H9 (cell line): ENCODE measurements at regions not wholly inside any gene's neighbourhood (a gene's known extent, or its start where the extent isn't known, plus 50 kb on each side); places are given as distances from the start of the nearest gene placed in this dataset.

Experiments
- DNase-seq: peaks from one replicate; pipeline ENCODE4 v3.0.0-alpha.2; 2017
- H2AFZ ChIP-seq: one replicate; pipeline ENCODE4 v1.6.1; 2013; ENCODE audit warnings: mild to moderate bottlenecking, low read length, control low read depth, moderate library complexity
- H2AK5ac ChIP-seq: 2 replicates; pipeline ENCODE4 v1.6.1; 2013; ENCODE audit warnings: low read length, control low read depth, mixed read lengths; ENCODE audit not compliant: insufficient read length
- H2BK120ac ChIP-seq: one replicate; pipeline ENCODE4 v1.6.1; 2013; ENCODE audit warnings: low read depth, mild to moderate bottlenecking, low read length, control low read depth, inconsistent platforms; ENCODE audit not compliant: poor library complexity, severe bottlenecking
- H2BK12ac ChIP-seq: 2 replicates; pipeline ENCODE4 v1.6.1; 2013; ENCODE audit warnings: low read length, control low read depth, mixed read lengths, low read depth; ENCODE audit not compliant: insufficient read length
- H2BK15ac ChIP-seq: 2 replicates; pipeline ENCODE4 v1.6.1; 2013; ENCODE audit warnings: low read depth, low read length, control low read depth
- H2BK20ac ChIP-seq: one replicate; pipeline ENCODE4 v1.6.1; 2013; ENCODE audit warnings: low read depth, mild to moderate bottlenecking, low read length, control low read depth, inconsistent platforms; ENCODE audit not compliant: poor library complexity, severe bottlenecking
- H2BK5ac ChIP-seq: 2 replicates; pipeline ENCODE4 v1.6.1; 2013; ENCODE audit warnings: low read length, control low read depth, mixed read lengths; ENCODE audit not compliant: insufficient read length
- H3K14ac ChIP-seq: 2 replicates; pipeline ENCODE4 v1.6.1; 2013; ENCODE audit warnings: low read length, control low read depth; ENCODE audit not compliant: insufficient read depth
- H3K18ac ChIP-seq: 2 replicates; pipeline ENCODE4 v1.6.1; 2013; ENCODE audit warnings: low read depth, mild to moderate bottlenecking, mixed read lengths, low read length, control low read depth; ENCODE audit not compliant: insufficient read length
- H3K23ac ChIP-seq: 2 replicates; pipeline ENCODE4 v1.6.1; 2013; ENCODE audit warnings: low read length, control low read depth, mixed read lengths, low read depth; ENCODE audit not compliant: insufficient read length
- H3K23me2 ChIP-seq: 2 replicates; pipeline ENCODE4 v1.6.1; 2013; ENCODE audit warnings: low read depth, mild to moderate bottlenecking, mixed read lengths, low read length, control low read depth; ENCODE audit not compliant: insufficient read length, poor library complexity, severe bottlenecking
- H3K27ac ChIP-seq: 2 replicates; pipeline ENCODE4 v1.5.1; 2013; ENCODE audit warnings: low read length, control low read depth, mixed read lengths, low read depth; ENCODE audit not compliant: insufficient read length
- H3K27me3 ChIP-seq: 2 replicates; pipeline ENCODE4 v1.6.1; 2013; ENCODE audit warnings: low read length, control low read depth, inconsistent platforms; ENCODE audit not compliant: insufficient read depth
- H3K4ac ChIP-seq: 2 replicates; pipeline ENCODE4 v1.6.1; 2013; ENCODE audit warnings: low read depth, mild to moderate bottlenecking, control low read depth, inconsistent platforms, low read length, moderate library complexity
- H3K4me1 ChIP-seq: 2 replicates; pipeline ENCODE4 v1.6.1; 2013; ENCODE audit warnings: low read length, control low read depth, inconsistent platforms; ENCODE audit not compliant: insufficient read depth
- H3K4me2 ChIP-seq: 2 replicates; pipeline ENCODE4 v1.6.1; 2013; ENCODE audit warnings: low read length, control low read depth, mixed read lengths; ENCODE audit not compliant: insufficient read length, insufficient read depth
- H3K56ac ChIP-seq: 2 replicates; pipeline ENCODE4 v1.6.1; 2013; ENCODE audit warnings: low read depth, mild to moderate bottlenecking, mixed read lengths, low read length, control low read depth; ENCODE audit not compliant: insufficient read length
- H3K79me1 ChIP-seq: 2 replicates; pipeline ENCODE4 v1.6.1; 2013; ENCODE audit warnings: low read depth, mild to moderate bottlenecking, moderate library complexity, low read length, control low read depth, inconsistent platforms; ENCODE audit not compliant: insufficient read depth, poor library complexity, severe bottlenecking
- H3K79me2 ChIP-seq: 2 replicates; pipeline ENCODE4 v1.6.1; 2013; ENCODE audit warnings: low read length, control low read depth, inconsistent platforms; ENCODE audit not compliant: insufficient read depth
- H3K9ac ChIP-seq: 2 replicates; pipeline ENCODE4 v1.6.1; 2013; ENCODE audit warnings: low read length, control low read depth, mixed read lengths; ENCODE audit not compliant: insufficient read length; ENCODE audit errors: extremely low read depth
- H3K9me3 ChIP-seq: one replicate; pipeline ENCODE4 v1.6.1; 2013; ENCODE audit warnings: low read depth, low read length, inconsistent platforms; ENCODE audit not compliant: control insufficient read depth
- H3T11ph ChIP-seq: one replicate; pipeline ENCODE4 v1.6.1; 2013; ENCODE audit warnings: mild to moderate bottlenecking, low read length, control low read depth, inconsistent platforms
- H4K20me1 ChIP-seq: one replicate; pipeline ENCODE4 v1.6.1; 2013; ENCODE audit not compliant: control insufficient read depth, insufficient read length, insufficient read depth
- H4K5ac ChIP-seq: 2 replicates; pipeline ENCODE4 v1.6.1; 2013; ENCODE audit warnings: low read depth, mild to moderate bottlenecking, mixed read lengths, low read length, control low read depth; ENCODE audit not compliant: insufficient read length
- H4K8ac ChIP-seq: replicated peaks from 2 replicates; pipeline ENCODE4 v1.6.1; 2013; ENCODE audit warnings: low read length, control low read depth, mixed read lengths, low read depth; ENCODE audit not compliant: insufficient read length
- H4K91ac ChIP-seq: 2 replicates; pipeline ENCODE4 v1.6.1; 2013; ENCODE audit warnings: low read depth, mild to moderate bottlenecking, moderate library complexity, mixed read lengths, low read length, control low read depth; ENCODE audit not compliant: insufficient read length
- H3K27ac Mint-ChIP-seq, 3 experiments: 2 replicates in 2 of 3; 3 replicates in 1 of 3; pipeline ENCODE4 v1.8.0; 2020 to 2021; ENCODE audit warnings: mixed read lengths in 3 of 3, mild to moderate bottlenecking in 1 of 3, moderate library complexity in 1 of 3
- H3K27me3 Mint-ChIP-seq: 2 replicates; pipeline ENCODE4 v1.8.0; 2021; ENCODE audit warnings: low read depth, mild to moderate bottlenecking, moderate library complexity, mixed read lengths
- H3K36me3 Mint-ChIP-seq, 3 experiments: 2 replicates in 2 of 3; 3 replicates in 1 of 3; pipeline ENCODE4 v1.8.0; 2020 to 2021; ENCODE audit warnings: low read depth in 3 of 3, mixed read lengths in 3 of 3; ENCODE audit not compliant: insufficient read depth in 1 of 3
- H3K4me1 Mint-ChIP-seq, 2 experiments: 2 replicates each; pipeline ENCODE4 v1.8.0; 2020; ENCODE audit warnings: mixed read lengths in 2 of 2
- H3K4me3 Mint-ChIP-seq, 2 experiments: 2 replicates in 1 of 2; 3 replicates in 1 of 2; pipeline ENCODE4 v1.8.0; 2020 to 2021; ENCODE audit warnings: mild to moderate bottlenecking in 2 of 2, mixed read lengths in 2 of 2, moderate library complexity in 1 of 2
- H3K9me3 Mint-ChIP-seq, 2 experiments: 2 replicates in 1 of 2; 3 replicates in 1 of 2; pipeline ENCODE4 v1.8.0; 2020; ENCODE audit warnings: mild to moderate bottlenecking in 2 of 2, mixed read lengths in 2 of 2, moderate library complexity in 1 of 2
- CTCF ChIP-seq: fragments of 200-600 bp; sonication (generic); conservative IDR thresholded peaks from 3 replicates; pipeline ENCODE4 v1.8.0; 2021; ENCODE audit warnings: antibody characterized with exemption, mild to moderate bottlenecking
- WGBS: extraction: QIAGEN DNeasy Blood & Tissue Kit; methylation state at CpG from one replicate; pipeline ENCODE4 v1.1.7; 2013; ENCODE audit warnings: missing lambda C conversion rate, low lambda C conversion rate, mixed read lengths; ENCODE audit not compliant: insufficient read length; ENCODE audit errors: extremely low coverage; 5-methylcytosine and 5-hydroxymethylcytosine counted together

- Histone ChIP-seq H2AFZ (no peak overlapping the region), H2AK5ac (no peak overlapping the region)
- no peak overlapping the region for H3K4me3 Mint-ChIP-seq
These were observed 51.3 kb upstream of the CYSLTR2 start for GRCh38 chr13:48602296-48603016.

More at GRCh38 chr13:48602296-48603016, 51.3 kb upstream of the CYSLTR2 start:
- H3K36me3 Mint-ChIP-seq = peaks cover 4 to 25% (median 5%) of the 10 kb centered on the region in 3 experiments; a peak in 5 of 7 replicates
- no peaks in the 10 kb centered on the region for H3K23me2 ChIP-seq
- no peaks in the 10 kb centered on the region for H3K9me3 ChIP-seq
- H2BK20ac ChIP-seq = no peak overlapping the region
- no peak overlapping the region for H2BK120ac ChIP-seq
- H3K4me2 ChIP-seq = no peak overlapping the region
- WGBS = no CpG with 5 or more reads among the region's 8 CpGs
- no peaks in the 10 kb centered on the region; the same call in 1 of the 2 replicates for H3K27me3 Mint-ChIP-seq
- H3K4me1 ChIP-seq = peaks cover 3% of the 10 kb centered on the region; the same call in 1 of the 2 replicates
- no peak overlapping the region for H3T11ph ChIP-seq
- no peak overlapping the region for H2BK15ac ChIP-seq
- H3K27ac ChIP-seq = no peak overlapping the region
- DNase-seq = no peak
- H3K79me2 ChIP-seq = no peaks in the 10 kb centered on the region
- no peak overlapping the region for H3K56ac ChIP-seq
- no peaks in the 10 kb centered on the region for H3K27me3 ChIP-seq
- no peak overlapping the region for H4K91ac ChIP-seq
- H4K5ac ChIP-seq = no peak overlapping the region
- H4K20me1 ChIP-seq = no peaks in the 10 kb centered on the region
- no peak overlapping the region for H4K8ac ChIP-seq
- H2BK5ac ChIP-seq = no peak overlapping the region
- H3K27ac Mint-ChIP-seq = no peak overlapping the region
- no peak overlapping the region for H3K23ac ChIP-seq
- peaks cover 30 to 35% of the 10 kb centered on the region in 2 experiments for H3K9me3 Mint-ChIP-seq
- H3K4ac ChIP-seq = no peak overlapping the region
- no peak overlapping the region for H3K14ac ChIP-seq
- TF ChIP-seq CTCF = no peak
- no peak overlapping the region for H3K9ac ChIP-seq
- no peak overlapping the region for H3K18ac ChIP-seq
- peaks cover 14 to 17% of the 10 kb centered on the region in 2 experiments for H3K4me1 Mint-ChIP-seq
- H3K79me1 ChIP-seq = no peaks in the 10 kb centered on the region
- H2BK12ac ChIP-seq = no peak overlapping the region
